ENCODE measurements at regions not wholly inside any gene's neighbourhood (a gene's known extent, or its start where the extent isn't known, plus 50 kb on each side); places are given as distances from the start of the nearest gene placed in this dataset.

DNA sequence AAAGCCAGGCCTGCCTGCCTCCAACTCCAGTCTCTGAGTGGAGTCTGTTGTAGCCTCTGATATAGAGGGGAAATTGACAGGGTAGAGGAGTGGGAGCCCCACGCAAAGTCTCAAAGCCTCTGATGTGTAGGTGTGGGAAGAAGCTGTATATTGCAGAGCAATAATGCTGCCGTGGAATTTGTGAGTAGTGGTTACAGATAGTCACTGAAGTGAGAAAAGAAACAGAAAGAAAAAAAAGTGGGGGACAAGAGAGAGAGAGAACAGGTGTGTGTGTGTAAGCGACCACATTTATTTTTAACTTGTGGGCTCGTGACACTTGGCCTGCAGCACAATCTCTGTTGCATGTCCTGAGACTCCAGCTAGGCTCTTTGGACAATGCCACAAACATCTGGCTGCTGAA lies 227.8 kb downstream of the NSG2 start:
- POLR2A ChIA-PET, result no interaction called here
- H3K27ac ChIP-seq (ENCODE audit: insufficient read depth in 1 of 2, low read depth in 1 of 2, low read length in 2 of 2, poor library complexity in 1 of 2, severe bottlenecking in 2 of 2), result no peak overlapping the region
- H3K4me3 ChIP-seq (ENCODE audit: control insufficient read depth in 1 of 7, extremely low read depth in 1 of 7, insufficient read depth in 4 of 7, low read depth in 2 of 7, low read length in 6 of 7), result no peak overlapping the region
- CTCF ChIA-PET, result no interaction called here
- H3K4me1 ChIP-seq (ENCODE audit: control extremely low read depth in 1 of 4, control insufficient read depth in 4 of 4, insufficient read depth in 4 of 4, low read length in 3 of 4), result no peaks in the 10 kb centered on the region
- H3K27me3 ChIP-seq (replicated peaks in 2 of 5; ENCODE audit: control insufficient read depth in 4 of 5, insufficient read depth in 5 of 5, low read length in 4 of 5), result peaks cover 0 to 2% (median 0%) of the 10 kb centered on the region in 5 experiments
- WGBS (ENCODE audit: insufficient coverage), result 78% methylated on average over 4 of the region's 4 CpGs
- DNase-seq, result no peak
- peaks cover 0 to 8% (median 0%) of the 10 kb centered on the region in 5 experiments for H3K9me3 ChIP-seq (ENCODE audit: control extremely low read depth in 1 of 5, control insufficient read depth in 4 of 5, insufficient read depth in 2 of 5, low read depth in 1 of 5, low read length in 4 of 5)
- no peaks in the 10 kb centered on the region for H3K36me3 ChIP-seq (ENCODE audit: control insufficient read depth in 4 of 4, insufficient read depth in 4 of 4, low read length in 3 of 4)

DNA sequence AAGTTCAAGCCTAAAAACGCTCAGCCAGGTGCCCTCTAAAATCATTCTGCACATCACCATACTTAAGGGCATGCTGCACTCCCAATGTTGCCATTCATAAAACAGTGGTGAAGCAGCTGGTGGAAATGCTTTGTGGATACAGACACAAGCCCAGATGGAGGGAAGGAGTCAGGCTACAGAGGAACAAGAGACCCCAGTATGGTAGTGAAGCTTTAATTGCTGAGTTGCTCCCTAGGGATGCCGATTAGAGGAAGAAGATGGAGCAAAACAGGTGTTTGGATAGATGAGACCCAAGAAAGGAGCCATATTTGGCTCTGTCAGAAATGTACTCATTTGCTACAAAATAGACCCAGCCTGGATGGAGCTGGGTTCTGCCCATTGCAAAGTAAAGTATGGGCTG lies 230.5 kb downstream of the NSG2 start:
- DNase-seq, result no peak
- Histone ChIP-seq H3K27me3 (replicated peaks in 2 of 5; ENCODE audit: control insufficient read depth in 4 of 5, insufficient read depth in 5 of 5, low read length in 4 of 5) (peaks cover 0 to 3% (median 0%) of the 10 kb centered on the region in 5 experiments), H3K27ac (ENCODE audit: insufficient read depth in 1 of 2, low read depth in 1 of 2, low read length in 2 of 2, poor library complexity in 1 of 2, severe bottlenecking in 2 of 2) (no peak overlapping the region), H3K36me3 (ENCODE audit: control insufficient read depth in 4 of 4, insufficient read depth in 4 of 4, low read length in 3 of 4) (no peaks in the 10 kb centered on the region), H3K9me3 (ENCODE audit: control extremely low read depth in 1 of 5, control insufficient read depth in 4 of 5, insufficient read depth in 2 of 5, low read depth in 1 of 5, low read length in 4 of 5) (no peaks in the 10 kb centered on the region), H3K4me3 (ENCODE audit: control insufficient read depth in 1 of 7, extremely low read depth in 1 of 7, insufficient read depth in 4 of 7, low read depth in 2 of 7, low read length in 6 of 7) (no peak overlapping the region), H3K4me1 (ENCODE audit: control extremely low read depth in 1 of 4, control insufficient read depth in 4 of 4, insufficient read depth in 4 of 4, low read length in 3 of 4) (no peaks in the 10 kb centered on the region)
- WGBS (ENCODE audit: insufficient coverage), result 100% methylated on average over 1 of the region's 2 CpGs
- ChIA-PET POLR2A (no interaction called here), CTCF (no interaction called here)

DNA sequence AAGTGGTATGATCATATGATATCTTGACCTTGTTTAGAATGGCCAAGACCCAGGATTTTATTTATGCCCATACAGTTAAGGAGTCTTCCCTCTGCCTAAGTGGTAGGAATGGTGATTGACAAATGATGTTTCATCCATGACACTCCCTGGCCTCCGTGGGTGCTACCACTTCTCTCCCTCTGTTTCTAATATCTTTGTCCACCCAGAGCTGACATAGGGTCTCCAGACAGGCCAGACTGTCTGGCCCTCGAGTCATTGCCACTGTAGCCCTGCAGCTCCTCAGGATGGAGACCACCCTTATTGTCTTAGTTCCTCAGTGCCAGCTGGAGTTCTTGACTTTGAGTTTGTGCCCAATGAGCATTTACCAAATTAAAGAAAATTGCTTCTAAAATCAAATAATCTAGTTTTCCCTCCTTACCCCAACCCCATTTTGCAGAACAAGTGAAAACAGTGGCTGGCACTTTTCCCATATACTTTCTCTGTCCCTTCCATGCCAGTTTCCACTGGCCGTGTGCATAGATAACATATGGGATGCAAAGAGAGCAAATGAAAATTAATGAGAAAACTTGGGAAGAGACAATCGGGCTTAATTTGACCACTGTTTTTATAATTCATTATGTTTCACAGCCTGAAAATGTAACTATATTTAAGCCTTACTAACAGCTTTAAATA lies 235.7 kb downstream of the NSG2 start:
- ChIA-PET POLR2A (no interaction called here), CTCF (no interaction called here)
- no peak overlapping the region for H3K4me3 ChIP-seq (ENCODE audit: control insufficient read depth in 1 of 7, extremely low read depth in 1 of 7, insufficient read depth in 4 of 7, low read depth in 2 of 7, low read length in 6 of 7)
- DNase-seq, result no peak
- no peaks in the 10 kb centered on the region for H3K9me3 ChIP-seq (ENCODE audit: control extremely low read depth in 1 of 5, control insufficient read depth in 4 of 5, insufficient read depth in 2 of 5, low read depth in 1 of 5, low read length in 4 of 5)
- H3K36me3 ChIP-seq (ENCODE audit: control insufficient read depth in 4 of 4, insufficient read depth in 4 of 4, low read length in 3 of 4), result no peaks in the 10 kb centered on the region
- 76% methylated on average over 2 of the region's 4 CpGs for WGBS (ENCODE audit: insufficient coverage)
- peaks cover 0 to 11% (median 0%) of the 10 kb centered on the region in 5 experiments for H3K27me3 ChIP-seq (replicated peaks in 2 of 5; ENCODE audit: control insufficient read depth in 4 of 5, insufficient read depth in 5 of 5, low read length in 4 of 5)
- H3K27ac ChIP-seq (ENCODE audit: insufficient read depth in 1 of 2, low read depth in 1 of 2, low read length in 2 of 2, poor library complexity in 1 of 2, severe bottlenecking in 2 of 2), result no peak overlapping the region
- H3K4me1 ChIP-seq (ENCODE audit: control extremely low read depth in 1 of 4, control insufficient read depth in 4 of 4, insufficient read depth in 4 of 4, low read length in 3 of 4), result no peaks in the 10 kb centered on the region

GRCh38 chr5:174281855-174282254 lies 236.3 kb downstream of the NSG2 start:
- CTCF ChIA-PET, result no interaction called here
- 96% methylated on average over 4 of the region's 5 CpGs for whole genome bisulfite sequencing (ENCODE audit: insufficient coverage)

DNA sequence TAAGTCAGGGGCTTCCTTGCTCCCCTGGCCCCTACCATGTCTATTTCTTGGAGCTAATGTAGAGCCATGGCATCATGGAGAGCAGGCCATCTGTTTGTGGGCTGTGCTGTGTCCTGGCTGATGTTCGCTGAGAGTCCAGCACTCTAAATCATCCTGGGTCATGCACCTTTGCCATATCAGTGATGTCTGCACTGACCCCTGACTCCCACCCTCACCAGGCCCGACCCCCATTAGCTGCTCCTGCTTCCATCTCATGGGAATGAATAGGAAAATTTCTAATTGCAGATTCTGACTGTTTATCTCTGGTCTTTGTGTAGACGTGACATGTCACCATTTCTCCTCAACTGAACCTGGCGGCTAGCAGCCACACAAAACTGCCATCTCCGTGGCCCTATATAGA lies 236.9 kb downstream of the NSG2 start:
- ChIA-PET CTCF (no interaction called here), POLR2A (no interaction called here)
- Histone ChIP-seq H3K9me3 (ENCODE audit: control extremely low read depth in 1 of 5, control insufficient read depth in 4 of 5, insufficient read depth in 2 of 5, low read depth in 1 of 5, low read length in 4 of 5) (no peaks in the 10 kb centered on the region), H3K4me1 (ENCODE audit: control extremely low read depth in 1 of 4, control insufficient read depth in 4 of 4, insufficient read depth in 4 of 4, low read length in 3 of 4) (no peaks in the 10 kb centered on the region), H3K4me3 (ENCODE audit: control insufficient read depth in 1 of 7, extremely low read depth in 1 of 7, insufficient read depth in 4 of 7, low read depth in 2 of 7, low read length in 6 of 7) (no peak overlapping the region), H3K27ac (ENCODE audit: insufficient read depth in 1 of 2, low read depth in 1 of 2, low read length in 2 of 2, poor library complexity in 1 of 2, severe bottlenecking in 2 of 2) (no peak overlapping the region), H3K27me3 (replicated peaks in 2 of 5; ENCODE audit: control insufficient read depth in 4 of 5, insufficient read depth in 5 of 5, low read length in 4 of 5) (peaks cover 0 to 14% (median 0%) of the 10 kb centered on the region in 5 experiments), H3K36me3 (ENCODE audit: control insufficient read depth in 4 of 4, insufficient read depth in 4 of 4, low read length in 3 of 4) (no peaks in the 10 kb centered on the region)
- WGBS (ENCODE audit: insufficient coverage), result 94% methylated on average over 5 of the region's 5 CpGs
- DNase-seq, result no peak

More at GRCh38 chr5:174281855-174282254, 236.3 kb downstream of the NSG2 start:
- no peak overlapping the region for H3K27ac ChIP-seq (ENCODE audit: insufficient read depth in 1 of 2, low read depth in 1 of 2, low read length in 2 of 2, poor library complexity in 1 of 2, severe bottlenecking in 2 of 2)
- POLR2A ChIA-PET, result no interaction called here
- H3K36me3 ChIP-seq (ENCODE audit: control insufficient read depth in 4 of 4, insufficient read depth in 4 of 4, low read length in 3 of 4), result no peaks in the 10 kb centered on the region
- no peaks in the 10 kb centered on the region for H3K9me3 ChIP-seq (ENCODE audit: control extremely low read depth in 1 of 5, control insufficient read depth in 4 of 5, insufficient read depth in 2 of 5, low read depth in 1 of 5, low read length in 4 of 5)
- H3K27me3 ChIP-seq (replicated peaks in 2 of 5; ENCODE audit: control insufficient read depth in 4 of 5, insufficient read depth in 5 of 5, low read length in 4 of 5), result peaks cover 0 to 14% (median 0%) of the 10 kb centered on the region in 5 experiments
- no peaks in the 10 kb centered on the region for H3K4me1 ChIP-seq (ENCODE audit: control extremely low read depth in 1 of 4, control insufficient read depth in 4 of 4, insufficient read depth in 4 of 4, low read length in 3 of 4)
- no peak for DNase-seq
- no peak overlapping the region for H3K4me3 ChIP-seq (ENCODE audit: control insufficient read depth in 1 of 7, extremely low read depth in 1 of 7, insufficient read depth in 4 of 7, low read depth in 2 of 7, low read length in 6 of 7)

DNA sequence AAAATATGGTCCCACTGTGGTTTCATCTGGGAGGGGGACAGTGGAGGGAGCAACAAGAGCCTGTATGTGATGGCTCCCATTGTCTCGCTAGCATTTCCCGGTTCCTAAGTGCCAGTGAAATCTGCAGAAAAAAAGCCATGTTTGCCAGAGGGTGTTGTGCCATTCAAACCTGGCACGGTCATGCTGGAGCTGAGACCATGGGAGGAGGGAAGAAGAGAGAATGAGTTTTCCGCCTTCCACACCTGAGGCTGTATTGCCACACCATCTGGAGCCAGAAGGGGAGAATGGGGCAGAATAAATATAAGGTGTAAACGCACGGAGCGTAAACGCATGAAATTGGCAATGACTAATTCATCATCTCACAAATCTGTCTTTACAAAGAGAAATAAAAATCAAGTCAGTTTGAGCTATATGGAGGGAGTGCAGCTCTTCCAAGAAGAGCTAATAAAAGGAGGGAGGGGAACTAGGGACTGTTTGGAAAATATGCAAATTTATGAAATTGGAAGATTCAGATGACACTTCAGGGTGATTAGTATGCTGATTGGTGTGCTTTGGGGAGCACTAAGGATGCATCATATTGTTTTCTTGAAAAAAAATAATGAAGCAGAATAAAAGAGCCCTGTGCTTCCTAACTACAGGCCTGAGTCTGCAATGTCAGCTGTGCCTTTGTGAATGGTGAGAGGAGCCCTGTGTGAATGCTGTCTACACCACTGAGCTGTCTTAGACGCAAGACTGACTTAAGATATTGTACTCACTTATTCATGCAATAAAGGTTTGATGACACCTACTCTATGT lies 237.9 kb downstream of the NSG2 start:
- H3K27me3 ChIP-seq (replicated peaks in 2 of 5; ENCODE audit: control insufficient read depth in 4 of 5, insufficient read depth in 5 of 5, low read length in 4 of 5), result peaks cover 0 to 14% (median 0%) of the 10 kb centered on the region in 5 experiments
- ChIA-PET POLR2A (no interaction called here), CTCF (no interaction called here)
- no peaks in the 10 kb centered on the region for H3K9me3 ChIP-seq (ENCODE audit: control extremely low read depth in 1 of 5, control insufficient read depth in 4 of 5, insufficient read depth in 2 of 5, low read depth in 1 of 5, low read length in 4 of 5)
- no peak overlapping the region for H3K4me3 ChIP-seq (ENCODE audit: control insufficient read depth in 1 of 7, extremely low read depth in 1 of 7, insufficient read depth in 4 of 7, low read depth in 2 of 7, low read length in 6 of 7)
- no peak for DNase-seq
- no peak overlapping the region for H3K27ac ChIP-seq (ENCODE audit: insufficient read depth in 1 of 2, low read depth in 1 of 2, low read length in 2 of 2, poor library complexity in 1 of 2, severe bottlenecking in 2 of 2)
- H3K4me1 ChIP-seq (ENCODE audit: control extremely low read depth in 1 of 4, control insufficient read depth in 4 of 4, insufficient read depth in 4 of 4, low read length in 3 of 4), result no peaks in the 10 kb centered on the region
- WGBS (ENCODE audit: insufficient coverage), result 96% methylated on average over 3 of the region's 9 CpGs
- no peaks in the 10 kb centered on the region for H3K36me3 ChIP-seq (ENCODE audit: control insufficient read depth in 4 of 4, insufficient read depth in 4 of 4, low read length in 3 of 4)

DNA sequence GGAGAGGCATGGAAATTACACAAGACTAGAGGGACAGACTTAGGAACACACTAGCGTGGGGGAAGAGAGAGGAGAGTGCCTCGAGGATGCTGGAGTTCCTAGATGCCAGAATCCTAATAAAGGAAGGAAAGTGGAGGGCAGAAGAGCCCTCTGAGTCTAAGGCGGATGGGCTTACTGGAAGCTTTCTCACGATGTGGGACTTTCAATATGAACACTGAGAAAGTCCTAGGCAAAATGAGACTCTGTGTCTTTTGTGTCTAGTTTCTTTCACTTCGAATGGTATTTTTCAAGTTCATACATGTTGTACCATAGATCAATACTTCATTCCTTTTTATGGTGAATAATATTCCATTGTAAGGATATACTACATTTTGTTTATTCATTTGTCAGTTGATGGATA lies 239.4 kb downstream of the NSG2 start:
- no peak overlapping the region for H3K27ac ChIP-seq (ENCODE audit: insufficient read depth in 1 of 2, low read depth in 1 of 2, low read length in 2 of 2, poor library complexity in 1 of 2, severe bottlenecking in 2 of 2)
- H3K9me3 ChIP-seq (ENCODE audit: control extremely low read depth in 1 of 5, control insufficient read depth in 4 of 5, insufficient read depth in 2 of 5, low read depth in 1 of 5, low read length in 4 of 5), result no peaks in the 10 kb centered on the region
- CTCF ChIA-PET, result no interaction called here
- peaks cover 0 to 14% (median 0%) of the 10 kb centered on the region in 5 experiments for H3K27me3 ChIP-seq (replicated peaks in 2 of 5; ENCODE audit: control insufficient read depth in 4 of 5, insufficient read depth in 5 of 5, low read length in 4 of 5)
- H3K4me3 ChIP-seq (ENCODE audit: control insufficient read depth in 1 of 7, extremely low read depth in 1 of 7, insufficient read depth in 4 of 7, low read depth in 2 of 7, low read length in 6 of 7), result no peak overlapping the region
- WGBS (ENCODE audit: insufficient coverage), result 82% methylated on average over 4 of the region's 5 CpGs
- no peaks in the 10 kb centered on the region for H3K4me1 ChIP-seq (ENCODE audit: control extremely low read depth in 1 of 4, control insufficient read depth in 4 of 4, insufficient read depth in 4 of 4, low read length in 3 of 4)
- DNase-seq, result no peak
- no peaks in the 10 kb centered on the region for H3K36me3 ChIP-seq (ENCODE audit: control insufficient read depth in 4 of 4, insufficient read depth in 4 of 4, low read length in 3 of 4)
- POLR2A ChIA-PET, result no interaction called here

All from common myeloid progenitor, CD34-positive (primary cell).